Suppressor macrophage treated with lipopolysaccharide for 1 hour (primary cell): ENCODE measurements at regions not wholly inside any gene's neighbourhood (a gene's known extent, or its start where the extent isn't known, plus 50 kb on each side); places are given as distances from the start of the nearest gene placed in this dataset.

Experiments used
- DNase-seq, 3 donors: peaks; one replicate each; pipeline ENCODE4 v3.0.0-alpha.2; 2020 to 2022

DNA sequence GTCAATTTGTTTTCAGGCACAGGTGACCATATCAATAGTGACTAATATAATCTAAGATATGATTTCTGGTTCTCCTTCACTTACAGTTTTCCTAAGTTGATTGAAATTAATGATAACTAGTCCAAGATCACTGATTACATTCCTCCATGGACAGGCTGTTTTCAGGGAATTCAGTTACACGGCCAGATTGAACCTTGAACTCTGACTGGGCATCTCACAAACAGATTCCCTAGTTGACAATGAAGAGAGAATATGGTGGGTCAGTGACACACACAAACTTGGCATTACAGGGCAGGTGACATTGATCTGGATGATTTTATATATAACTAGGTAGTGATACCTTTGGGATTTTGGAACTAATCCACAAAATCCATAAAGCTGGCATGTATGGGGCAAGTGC, 110.2 kb upstream of the EGR2 start:
- no peak for DNase-seq

DNA sequence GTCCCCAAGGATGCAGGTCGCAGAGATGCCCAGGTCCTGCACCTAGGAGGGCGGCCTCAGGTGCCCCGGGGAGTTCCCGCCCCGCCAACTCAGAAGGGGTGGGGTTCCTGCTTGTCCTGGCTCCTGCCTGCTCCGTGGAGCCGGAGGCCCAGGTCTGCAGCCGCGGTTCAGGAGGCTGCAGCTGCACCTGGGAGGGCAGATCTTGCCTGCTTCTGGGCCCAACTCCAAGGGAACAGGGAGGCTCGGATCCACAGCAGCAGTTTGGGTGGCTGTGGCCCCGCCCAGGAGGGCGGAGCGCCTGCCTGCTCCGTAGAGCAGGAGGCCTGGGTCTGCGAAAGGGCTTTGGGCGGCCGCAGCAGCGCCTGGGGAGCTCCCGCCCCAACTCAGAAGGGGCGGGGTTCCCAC, 108.2 kb upstream of the EGR2 start:
- DNase-seq, result no peak

DNA sequence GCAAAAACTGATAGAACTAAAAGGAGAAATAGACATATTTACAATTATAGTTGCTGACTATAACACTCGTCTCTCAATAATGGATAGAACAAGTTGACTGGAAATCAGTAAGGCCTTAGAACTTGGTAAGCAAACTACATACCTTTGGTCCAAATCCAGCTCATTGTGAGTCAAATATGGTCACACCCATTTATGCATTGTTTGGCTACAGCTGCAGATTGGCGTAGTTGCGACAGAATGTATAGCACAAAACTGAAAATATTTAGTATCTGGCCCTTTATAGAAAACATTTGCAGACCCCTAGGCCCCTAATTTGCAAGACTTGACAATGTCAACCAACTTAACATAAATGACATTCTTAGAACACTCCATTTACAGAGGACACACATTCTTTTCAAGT, 103.6 kb upstream of the EGR2 start:
- DNase-seq, result no peak

DNA sequence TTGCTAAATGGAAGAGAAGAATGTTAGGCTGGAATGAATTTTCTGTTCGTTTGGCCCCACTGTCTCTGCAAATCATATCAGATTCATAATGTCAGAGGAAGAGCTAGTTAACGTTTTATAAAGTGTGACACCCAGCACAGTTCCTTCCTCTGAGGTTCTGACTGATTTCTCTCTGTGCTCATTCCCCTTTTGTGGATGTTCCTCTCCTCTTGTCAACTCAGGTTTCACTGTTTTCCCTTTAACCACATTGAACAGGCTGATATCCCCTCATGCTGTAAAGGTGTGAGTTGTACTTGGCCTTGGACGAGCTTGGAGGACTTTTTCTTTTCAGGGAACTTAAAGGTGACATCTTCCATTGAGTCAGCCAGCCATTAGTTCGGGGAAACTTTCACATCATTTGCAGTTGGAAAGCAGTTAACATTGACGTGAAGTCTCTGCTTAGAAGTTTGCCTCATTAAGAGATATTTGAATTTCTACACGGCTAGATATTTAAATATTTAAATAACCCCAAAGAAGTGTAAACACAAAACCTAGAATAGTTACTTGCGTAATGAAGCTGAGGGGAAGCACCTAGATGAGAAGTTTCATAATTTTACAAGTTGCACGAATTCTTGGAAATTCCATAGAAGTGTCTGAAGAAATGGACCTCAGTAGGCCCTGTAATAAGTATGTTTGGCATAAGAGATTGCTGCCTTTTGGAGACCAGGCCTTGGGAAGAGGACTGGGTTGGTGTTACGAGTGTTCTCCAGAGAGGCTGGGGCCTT, 101.5 kb upstream of the EGR2 start:
- peak; percentile 45 to 81 (median 70) for DNase-seq

DNA sequence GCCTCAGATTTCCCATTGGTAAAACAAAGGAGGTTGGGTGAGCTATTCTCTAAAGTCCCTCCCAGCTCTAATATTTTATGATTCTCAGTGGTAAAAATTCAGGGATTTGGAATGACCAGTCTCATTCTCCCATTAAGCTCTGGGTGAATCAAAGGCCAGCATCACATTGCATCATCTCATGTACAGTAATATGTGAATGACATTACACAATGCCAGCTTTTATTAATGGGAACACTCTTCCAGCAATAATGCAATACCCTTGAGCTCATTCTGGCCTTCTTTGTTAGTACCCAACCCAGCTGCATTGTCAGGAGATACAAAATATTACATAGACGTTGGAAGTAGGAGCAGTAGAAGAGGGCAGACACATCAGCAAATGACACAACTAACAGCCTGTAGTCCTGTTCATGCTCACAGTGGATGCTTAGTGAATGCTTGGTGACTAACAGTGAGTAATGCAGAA, 100.0 kb upstream of the EGR2 start:
- peak; percentile 18 to 62 (median 60) for DNase-seq

DNA sequence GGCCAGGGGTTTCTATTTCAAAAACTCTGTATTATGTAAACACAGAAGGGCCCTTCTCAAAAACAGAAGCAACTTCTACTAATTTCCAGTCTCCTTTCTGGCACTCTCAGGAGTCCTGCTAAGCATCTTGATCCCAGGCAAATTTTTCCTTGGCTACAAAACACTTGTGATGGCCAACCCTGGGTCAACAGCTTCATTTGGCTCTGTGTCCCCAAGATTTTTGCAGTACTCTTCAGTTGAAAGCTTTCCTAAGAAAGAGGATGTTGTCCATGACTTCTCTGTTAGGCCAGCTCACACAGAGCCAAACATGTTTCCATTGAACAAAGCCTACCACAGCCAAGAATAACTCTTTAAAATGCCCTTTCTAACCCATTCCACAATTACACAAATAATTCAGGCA, 99.0 kb upstream of the EGR2 start:
- no peak for DNase-seq

DNA sequence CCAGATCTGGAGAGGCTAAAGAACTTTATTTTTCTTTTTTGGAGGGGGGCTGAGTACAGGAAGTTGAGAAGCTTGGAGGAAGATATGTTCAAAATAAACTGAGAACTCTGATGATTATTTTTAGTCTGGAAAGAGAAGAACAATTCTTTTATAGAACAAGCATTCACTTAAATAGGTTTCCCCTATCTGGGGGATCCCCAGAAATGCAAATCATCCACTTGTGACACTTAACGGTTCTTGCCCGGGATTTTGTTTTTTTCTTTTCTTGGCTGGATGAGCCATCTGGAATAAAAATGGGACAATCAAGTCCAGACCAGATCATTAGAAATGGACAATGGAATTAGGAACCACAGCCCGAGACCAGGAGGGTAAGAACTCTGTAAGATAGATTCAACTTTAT, 95.9 kb upstream of the EGR2 start:
- DNase-seq, result peak; percentile 24 to 34 (median 29)

DNA sequence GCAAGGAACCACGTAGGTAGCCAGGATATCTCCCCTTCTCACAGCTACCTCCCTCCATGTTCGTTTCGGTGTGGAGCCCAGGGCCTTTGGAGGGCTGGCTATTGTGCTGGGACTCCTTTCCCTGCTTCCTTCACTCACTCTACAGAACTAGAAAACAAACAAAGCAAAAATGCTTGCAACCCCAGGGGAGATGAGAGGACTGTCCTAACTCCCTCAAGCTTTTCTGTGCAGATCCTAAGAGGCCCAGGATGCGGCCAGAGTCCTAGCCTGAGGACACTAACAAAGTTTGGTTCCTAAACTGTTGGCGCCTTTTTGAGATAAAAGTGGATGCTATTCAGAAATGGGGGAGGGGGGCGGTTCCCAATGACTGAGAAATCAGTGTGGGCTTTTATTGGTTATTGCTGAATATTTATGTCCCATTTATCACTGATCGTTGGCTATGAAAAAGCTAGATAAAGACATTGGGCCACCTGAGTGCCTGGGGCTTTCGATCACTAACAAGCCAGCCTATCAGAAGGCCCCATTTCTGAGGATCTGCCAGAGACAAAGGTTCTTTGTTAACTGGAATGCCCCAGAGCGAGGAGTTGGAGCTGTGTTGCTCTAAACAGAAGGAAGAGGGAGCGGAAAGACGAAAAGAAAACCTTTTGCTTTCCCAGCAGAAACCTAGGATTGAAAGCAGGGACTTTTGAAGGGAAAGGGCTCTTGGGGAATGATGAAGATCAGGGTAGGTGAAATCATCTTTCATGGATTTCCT, 95.2 kb upstream of the EGR2 start:
- no peak for DNase-seq

DNA sequence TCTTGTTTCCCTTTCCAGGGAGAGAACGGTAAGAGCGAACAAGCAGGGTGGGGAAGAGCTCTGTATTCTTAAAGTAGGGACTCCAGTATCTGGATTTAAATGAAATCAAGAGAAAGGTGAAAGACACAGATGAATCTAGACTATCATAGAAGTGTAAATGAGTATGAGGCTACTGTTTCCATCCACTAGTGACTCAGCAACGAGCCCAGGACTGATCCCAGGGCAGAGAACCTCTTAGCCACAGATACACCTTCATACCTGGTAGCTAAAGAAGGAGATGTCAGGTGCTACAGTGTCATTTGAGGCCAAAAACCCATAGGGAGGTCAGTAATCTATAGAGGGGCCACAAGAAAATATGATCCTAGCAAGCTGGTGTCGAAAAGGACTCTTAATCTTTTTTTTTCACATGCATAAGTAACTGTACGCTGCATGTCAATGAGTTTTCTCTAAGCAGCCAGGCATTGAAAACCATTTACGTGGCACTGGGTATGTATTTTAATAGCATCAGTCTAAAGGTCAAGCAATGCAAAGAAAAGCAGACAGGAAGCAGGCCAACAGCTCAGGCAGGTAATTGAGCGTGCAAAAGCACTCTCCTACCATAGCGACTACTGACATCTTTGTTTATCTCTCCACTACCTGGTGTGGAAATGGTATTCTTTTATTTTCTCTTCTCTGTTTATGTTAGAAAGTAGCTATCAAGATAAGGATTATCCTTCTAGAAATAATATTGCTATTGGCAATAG, 91.5 kb upstream of the EGR2 start:
- no peak for DNase-seq

DNA sequence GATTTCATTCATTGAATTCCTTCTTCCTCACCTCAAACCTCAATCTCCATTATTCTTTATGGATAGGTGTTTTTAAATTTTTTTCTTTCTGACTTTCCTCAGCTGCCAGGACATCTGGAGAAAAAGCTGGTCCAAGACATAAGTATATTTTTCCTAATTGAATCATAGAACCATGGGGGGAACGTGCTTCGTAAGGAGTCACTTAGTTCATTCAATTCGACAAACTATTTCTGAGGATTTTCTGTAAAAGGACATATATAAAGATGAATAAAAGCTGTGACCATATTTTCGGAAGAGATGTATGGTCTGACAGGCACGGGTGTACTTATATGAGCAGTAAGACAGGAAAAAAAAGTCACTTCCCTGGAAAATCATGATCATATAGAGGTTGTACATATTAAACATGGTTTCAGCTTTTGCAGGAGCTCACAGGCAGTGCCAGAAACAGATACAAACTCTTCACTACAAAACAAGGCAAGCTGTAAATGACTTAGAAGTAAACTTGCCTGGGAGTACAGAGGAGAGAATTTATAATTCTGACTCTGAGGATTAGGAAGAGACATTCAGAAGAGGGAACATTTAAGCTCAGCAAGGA, 88.2 kb upstream of the EGR2 start:
- no peak for DNase-seq

DNA sequence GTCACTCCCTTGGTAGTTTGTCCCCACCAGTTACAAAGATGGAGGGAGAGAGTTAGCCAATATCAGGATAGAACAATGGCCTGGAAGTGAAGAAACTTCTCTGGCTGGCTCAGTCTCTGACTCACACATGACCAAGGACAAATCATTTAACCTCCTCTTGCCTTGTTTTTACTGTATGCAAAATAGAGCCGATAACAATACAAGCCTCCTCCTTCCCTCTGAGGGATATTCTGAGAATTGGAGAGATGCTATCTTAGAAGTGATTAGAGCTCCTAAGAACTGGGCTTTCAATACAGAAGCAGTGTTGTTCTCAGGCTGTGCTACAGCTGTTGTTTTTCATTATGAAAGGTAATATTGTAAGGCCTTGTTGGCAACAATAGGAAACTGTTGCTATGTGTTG, 87.7 kb upstream of the EGR2 start:
- no peak for DNase-seq

DNA sequence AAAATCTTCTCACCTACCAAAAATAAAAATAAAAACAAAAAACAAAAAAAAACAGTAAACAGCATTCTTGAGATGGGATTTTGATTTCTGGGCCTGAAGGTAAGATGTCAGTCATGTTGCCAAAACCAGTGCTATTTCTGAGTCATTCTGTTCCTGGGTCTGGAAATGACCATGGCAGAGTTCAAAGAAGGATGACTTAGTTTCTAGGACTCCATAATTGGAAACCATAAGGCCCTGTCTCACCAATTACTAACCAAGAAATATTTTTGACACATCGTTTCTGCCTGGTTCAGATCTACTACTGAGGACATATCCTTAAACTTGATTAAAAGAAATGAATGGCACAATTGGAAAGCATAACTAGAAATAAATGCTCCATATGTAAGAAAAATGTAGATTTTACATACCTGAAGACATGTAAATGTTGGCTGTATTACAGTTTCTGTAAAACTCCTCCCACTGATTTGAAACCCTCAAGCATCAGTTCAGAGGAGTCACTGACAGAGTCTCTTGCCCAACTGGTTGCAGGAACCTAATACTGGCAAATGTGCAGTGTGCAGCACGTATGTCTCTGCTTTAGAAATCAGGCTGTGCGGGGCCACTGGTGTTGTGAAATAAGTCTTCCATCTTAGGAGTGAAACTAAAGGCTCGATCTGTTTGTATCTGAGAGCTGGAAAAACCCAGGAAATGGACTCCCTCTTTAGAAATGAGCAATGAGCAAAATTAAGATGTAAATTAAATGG, 84.8 kb upstream of the EGR2 start:
- DNase-seq, result no peak

DNA sequence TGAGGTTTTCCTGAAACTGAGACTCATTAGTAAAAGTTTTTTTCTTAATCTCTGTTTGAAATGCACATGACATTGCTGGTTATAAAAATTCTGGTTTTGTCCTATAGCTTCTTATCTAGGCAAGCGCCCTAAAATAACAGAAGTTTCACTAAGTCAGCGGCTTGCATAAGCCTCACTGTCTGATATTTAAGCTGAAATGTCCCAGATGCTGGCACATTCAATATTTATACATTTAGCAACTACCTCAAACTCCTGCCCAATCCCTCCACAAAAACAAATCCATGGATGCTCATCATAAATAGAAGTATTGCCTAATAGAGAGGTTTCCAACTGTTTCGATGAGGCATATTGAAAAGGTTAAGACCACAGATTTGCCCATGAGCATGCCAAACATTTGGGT, 83.1 kb upstream of the EGR2 start:
- no peak for DNase-seq

DNA sequence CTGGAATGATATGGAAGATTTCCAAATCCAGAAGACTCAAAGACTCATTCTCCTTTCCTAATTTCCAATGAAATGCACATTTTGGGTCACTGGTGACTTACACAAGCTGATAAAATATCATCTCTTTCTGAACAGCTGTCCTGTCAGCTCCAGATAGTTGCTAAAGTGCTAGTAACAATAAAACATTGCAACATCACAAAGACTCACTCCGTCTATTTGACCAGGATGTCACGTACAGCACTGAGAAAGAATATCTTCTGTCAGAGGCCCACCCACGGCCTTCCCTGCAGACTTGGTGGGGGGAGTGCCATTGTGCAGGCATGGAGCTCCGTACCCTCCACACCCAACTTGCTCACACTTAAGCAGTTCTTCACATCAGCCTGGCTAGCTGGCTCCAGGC, 78.9 kb upstream of the EGR2 start:
- no peak for DNase-seq

DNA sequence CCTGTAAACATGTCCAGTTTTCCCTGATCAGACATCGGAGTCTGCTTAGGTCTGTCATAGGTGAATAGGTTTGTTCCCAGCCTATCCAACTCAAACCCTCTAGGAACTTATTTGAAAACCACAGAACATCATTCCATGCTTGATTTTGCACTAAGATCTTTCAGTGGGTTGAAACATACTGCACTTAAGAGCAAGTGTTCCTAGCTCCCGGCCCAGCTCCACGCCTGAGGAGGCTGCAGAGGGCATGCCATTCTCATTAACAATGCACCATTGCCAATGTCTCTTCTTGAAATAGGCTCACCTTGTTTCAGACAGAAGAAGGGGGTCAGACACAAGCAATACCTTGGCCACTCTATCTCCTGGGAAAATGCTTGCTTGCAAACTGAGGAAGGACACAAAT, 78.0 kb upstream of the EGR2 start:
- no peak for DNase-seq

DNA sequence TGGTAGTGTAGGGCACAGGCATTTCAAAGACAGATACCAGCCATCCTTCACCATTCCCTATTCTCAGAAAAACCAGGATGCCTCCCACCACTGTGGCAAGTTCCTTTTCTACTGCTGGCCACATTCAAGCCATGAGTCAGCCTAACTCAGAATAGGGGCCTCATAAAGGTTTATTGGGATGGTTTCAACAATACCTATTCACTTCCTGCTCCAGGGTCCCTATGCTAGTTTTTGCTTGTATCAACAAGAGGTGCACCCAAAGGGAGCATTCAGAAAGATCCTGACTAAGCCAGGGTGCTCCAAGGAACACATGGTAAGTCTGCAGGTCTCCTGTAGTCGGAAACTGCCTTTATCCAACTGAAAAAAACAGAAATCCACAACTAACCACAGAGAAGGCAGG, 76.9 kb upstream of the EGR2 start:
- DNase-seq, result no peak

DNA sequence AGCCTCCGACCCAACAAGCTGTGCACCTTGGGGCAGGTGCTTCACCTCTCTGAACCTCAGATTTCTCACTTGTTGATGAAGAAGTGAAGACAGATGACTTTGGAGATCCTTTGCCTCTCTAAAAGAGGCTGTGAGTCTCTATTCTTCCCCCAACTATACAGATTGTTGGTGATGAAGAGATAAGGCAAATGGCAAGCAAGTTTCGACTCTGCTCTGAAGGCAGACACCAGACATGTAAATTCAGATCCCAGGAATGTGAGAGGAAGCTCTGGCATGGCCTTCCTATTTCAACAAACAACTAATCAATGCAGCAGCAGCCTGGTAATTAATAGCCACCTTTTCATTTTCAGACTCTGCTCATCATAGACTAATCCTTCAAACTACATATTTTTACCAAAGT, 74.2 kb upstream of the EGR2 start:
- DNase-seq, result no peak

DNA sequence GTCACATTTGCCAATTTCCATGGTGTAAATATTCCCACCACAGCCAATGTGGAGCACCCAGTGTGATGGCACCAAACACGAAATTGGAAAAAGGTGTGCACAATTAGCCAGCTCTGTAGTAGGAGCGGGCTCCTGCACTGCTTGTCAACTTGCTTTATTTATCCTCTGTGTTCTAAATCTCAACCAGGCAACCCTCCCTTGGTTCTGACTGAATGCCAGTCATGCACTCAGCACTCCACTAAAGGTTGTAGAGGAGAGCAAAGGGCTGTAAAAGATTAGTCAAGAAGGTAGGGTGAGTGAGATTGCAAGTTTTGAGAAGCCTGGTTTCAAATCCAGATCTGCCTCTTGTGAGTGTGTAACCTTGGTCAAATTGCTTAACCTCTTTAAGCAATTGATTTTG, 71.5 kb upstream of the EGR2 start:
- DNase-seq, result no peak

DNA sequence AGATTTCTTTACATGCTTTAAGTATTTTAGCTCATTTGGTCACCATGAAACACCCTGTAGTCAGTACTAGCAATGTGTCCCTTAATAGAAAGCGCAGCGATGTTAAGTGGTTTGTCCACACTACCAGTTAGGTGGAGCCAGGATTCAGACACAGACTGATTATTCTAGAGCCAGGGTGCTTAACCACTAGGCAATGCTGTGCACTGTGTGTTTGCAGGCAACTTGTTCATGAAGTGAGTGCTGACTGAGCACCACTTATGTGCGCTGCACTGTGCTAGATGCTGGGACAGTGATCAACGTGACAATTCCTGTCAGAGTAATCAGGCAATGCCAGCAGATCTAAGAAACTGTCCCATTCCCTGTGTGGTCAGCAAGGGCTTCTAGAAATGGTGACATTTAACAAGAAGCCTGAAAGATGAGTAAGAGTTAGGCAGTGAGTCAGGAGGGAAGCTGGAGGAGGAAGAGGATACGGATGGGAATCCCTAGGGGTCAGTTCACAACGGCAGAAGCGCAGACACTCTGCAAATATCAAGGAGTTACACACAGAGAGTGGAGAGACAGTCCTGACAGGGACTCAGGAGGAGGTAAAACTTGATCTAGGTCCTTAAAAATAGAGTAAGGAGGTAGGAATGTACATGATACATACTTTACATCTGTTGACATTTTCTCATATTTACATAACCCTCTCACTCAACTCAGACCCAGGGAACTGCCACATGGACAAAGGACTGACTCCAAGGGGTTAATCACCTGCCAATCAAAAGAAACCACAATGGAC, 69.7 kb upstream of the EGR2 start:
- DNase-seq, result peak; percentile 61 to 82 (median 78)

DNA sequence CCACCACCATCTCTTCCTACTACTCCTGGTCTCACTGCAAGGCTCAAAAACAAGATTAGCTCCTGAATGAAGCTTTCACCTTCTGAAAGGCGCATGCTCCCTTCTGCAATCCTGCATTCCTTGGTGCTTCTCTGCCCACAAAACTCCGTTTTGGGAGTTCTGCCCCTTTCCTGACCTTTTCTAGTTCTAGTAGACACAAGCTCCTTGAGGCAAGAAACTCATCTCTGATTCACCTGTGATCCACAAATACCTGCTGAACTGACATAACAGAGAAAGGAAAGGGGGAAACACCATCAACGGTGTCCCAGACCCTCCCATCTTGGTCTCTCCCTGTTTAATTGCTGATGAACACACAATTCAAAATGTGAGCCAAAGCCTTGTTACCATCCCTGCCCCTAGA, 64.0 kb upstream of the EGR2 start:
- DNase-seq, result no peak

DNA sequence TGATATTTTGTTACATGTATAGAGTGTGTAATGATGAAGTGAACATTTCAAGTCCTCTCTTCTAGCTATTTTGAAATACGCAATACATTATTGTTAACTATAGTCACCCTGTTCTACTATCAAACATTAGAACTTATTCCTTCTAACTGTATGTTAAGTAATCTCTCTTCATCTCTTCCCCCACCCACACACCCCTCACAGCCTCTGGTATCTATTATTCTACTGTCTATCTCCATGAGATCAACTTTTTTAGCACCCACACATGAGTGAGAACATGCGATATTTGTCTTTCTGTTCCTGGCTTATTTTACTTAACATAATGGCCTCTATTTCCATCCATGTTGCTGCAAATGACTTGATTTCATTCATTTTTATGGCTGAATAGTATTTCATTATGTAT, 57.7 kb upstream of the EGR2 start:
- peak in 1 of 3 donors; percentile 6 for DNase-seq

DNA sequence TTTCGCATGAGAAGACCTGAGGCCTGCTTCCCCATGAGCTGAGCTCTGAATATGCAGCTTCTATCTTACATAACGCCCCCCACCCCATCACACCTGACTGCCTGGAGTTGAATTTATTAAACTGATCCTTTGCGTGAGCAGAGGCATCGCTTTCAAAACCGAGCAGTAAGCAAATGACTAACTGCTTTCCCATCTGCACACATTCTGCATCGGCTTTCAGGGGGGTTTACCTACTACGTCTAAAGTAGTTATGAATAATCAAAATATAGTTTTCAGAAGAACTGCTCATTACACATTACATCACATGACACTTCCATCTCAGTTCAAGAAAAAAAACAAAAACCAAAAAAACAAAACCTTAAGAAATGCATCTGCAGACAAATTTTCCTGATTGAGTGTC, 54.7 kb upstream of the EGR2 start:
- no peak for DNase-seq
